Stimulated activated CD8-positive, alpha-beta memory T cell treated with anti-CD3 and anti-CD28 coated beads, Interleukin-15, amount 100 ng/mL, for 24 hours (primary cell): ENCODE measurements at regions not wholly inside any gene's neighbourhood (a gene's known extent, or its start where the extent isn't known, plus 50 kb on each side); places are given as distances from the start of the nearest gene placed in this dataset.

Source experiments
- DNase-seq: peaks from one replicate; pipeline ENCODE4 v3.0.0-alpha.2; 2020; ENCODE audit warnings: low read depth

DNA sequence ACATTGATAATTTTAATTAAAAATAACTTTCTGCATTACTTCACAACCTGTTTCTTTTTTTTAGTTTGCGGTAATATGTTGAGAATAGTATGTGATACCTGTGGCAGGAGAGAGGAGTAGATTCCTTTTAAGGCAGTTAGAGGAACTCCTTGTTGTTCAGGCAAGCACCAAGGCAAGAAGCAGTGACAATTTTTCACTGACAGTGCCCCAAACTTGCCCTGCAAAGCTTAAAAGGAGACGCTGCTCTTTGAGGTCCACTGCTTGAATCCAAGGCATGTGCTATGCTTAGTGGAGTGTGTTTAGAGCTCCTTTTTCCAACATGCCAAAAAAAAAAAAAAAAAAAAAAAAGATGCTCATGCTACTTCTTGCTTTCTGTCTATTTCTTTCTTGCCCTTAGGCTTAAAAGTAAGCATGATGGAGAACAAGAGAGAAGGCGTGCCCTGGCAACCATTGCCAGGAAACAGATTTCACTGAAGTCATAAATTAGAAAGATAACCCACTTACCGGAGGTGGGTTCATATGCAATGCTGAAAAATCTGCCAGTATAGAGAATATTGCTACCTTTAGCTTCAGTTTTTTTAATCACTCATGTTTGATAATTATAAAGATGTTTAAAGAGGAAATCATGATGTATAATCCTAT is 58.3 kb upstream of the DYRK2 start:
- no peak for DNase-seq

GRCh38 chr12:67592228-67593011 is 56.1 kb upstream of the DYRK2 start:
- DNase-seq: no peak

DNA sequence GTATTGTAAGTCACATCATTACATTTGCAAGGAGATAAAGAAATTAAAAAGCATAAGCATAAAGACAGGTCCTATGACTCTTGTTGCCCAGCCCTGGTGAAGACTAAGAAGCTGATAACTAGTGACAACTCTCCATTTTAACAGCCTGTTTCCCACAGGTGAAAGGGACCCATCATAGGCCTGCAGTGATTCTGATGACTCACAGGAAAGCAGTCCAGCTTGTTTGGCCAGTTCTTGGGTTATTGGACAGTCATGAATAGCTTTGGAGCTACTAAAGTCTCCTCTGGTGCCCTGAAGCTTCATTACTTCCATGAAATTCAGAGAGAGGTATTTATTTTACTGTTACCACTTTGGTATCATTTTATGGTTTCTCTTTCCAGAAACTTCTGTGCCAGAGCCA is 55.5 kb upstream of the DYRK2 start:
- DNase-seq: no peak

GRCh38 chr12:67593461-67594330 is 54.8 kb upstream of the DYRK2 start:
- DNase-seq: no peak

DNA sequence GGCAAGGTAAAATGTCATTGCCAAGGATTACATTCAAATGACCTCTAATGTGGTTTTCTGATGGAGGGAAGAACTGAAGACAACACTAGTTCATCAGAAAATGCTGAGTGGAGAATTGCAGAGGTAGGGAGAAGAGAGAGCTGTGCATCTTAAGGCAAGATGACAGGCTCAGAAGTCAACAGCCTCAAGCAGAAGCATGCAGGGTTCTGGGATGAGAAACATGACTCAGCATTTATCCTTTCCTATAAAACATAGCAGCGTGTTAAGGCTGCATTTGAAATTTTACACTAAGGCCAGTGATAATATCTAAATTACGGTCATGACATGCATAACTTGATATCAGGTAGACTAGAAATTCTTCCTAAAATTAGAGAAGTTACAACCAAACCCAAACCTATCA is 53.7 kb upstream of the DYRK2 start:
- no peak for DNase-seq

DNA sequence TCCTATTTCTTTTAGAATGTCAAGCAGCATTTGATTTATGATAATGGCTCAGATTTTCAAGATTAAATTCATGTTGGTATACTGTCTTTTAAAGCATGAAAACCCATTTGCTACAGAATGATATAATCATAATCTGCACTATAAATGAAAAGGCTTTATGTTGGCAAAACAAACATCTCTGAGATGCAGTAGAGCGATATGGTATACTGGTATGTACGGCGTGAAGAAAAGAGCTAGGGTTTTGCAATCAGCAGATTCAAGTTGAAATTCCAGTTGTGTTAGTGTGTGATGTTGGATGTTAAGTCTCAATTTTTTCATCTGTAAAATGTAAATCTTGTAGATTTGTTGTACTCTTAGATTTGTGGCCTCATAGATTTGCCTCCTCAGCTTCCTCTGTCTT is 53.2 kb upstream of the DYRK2 start:
- DNase-seq: no peak

- DNase-seq: no peak
These were observed 49.9 kb upstream of the DYRK2 start for GRCh38 chr12:67598598-67598997.
